Activated B cell treated with CpG ODN at 0.5 μM for 24 hours (primary cell): ENCODE measurements at regions not wholly inside any gene's neighbourhood (a gene's known extent, or its start where the extent isn't known, plus 50 kb on each side); places are given as distances from the start of the nearest gene placed in this dataset.

ENCODE experiments used
- ATAC-seq: fragments of 200-7000 bp; cut with Tn5 transposase; one replicate; pipeline ENCODE4 v1.10.0; 2021; ENCODE audit warnings: low read depth, mild to moderate bottlenecking, moderate library complexity
- CTCF ChIA-PET: fragments of 350-600 bp; sonication (Branson Sonifier 250); formaldehyde crosslinking; loops from one replicate; lab custom pipeline; 2021; ENCODE audit warnings: antibody characterized with exemption; lab: Charles Lee
- POLR2A ChIA-PET: fragments of 350-600 bp; sonication (Branson Sonifier 250); formaldehyde crosslinking; loops from one replicate; lab custom pipeline; 2021; ENCODE audit warnings: antibody characterized with exemption; lab: Charles Lee
- DNase-seq: peaks from one replicate; pipeline ENCODE4 v3.0.0; 2022
- H3K27ac Mint-ChIP-seq: one replicate; pipeline ENCODE4 v1.8.0; 2020; ENCODE audit warnings: mixed read lengths
- H3K27me3 Mint-ChIP-seq: one replicate; pipeline ENCODE4 v1.8.0; 2021; ENCODE audit warnings: mixed read lengths
- H3K36me3 Mint-ChIP-seq: one replicate; pipeline ENCODE4 v1.8.0; 2021; ENCODE audit warnings: low read depth, mixed read lengths
- H3K4me1 Mint-ChIP-seq: one replicate; pipeline ENCODE4 v1.8.0; 2021; ENCODE audit warnings: mixed read lengths
- H3K4me3 Mint-ChIP-seq: one replicate; pipeline ENCODE4 v1.8.0; 2020; ENCODE audit warnings: mild to moderate bottlenecking, mixed read lengths
- H3K9me3 Mint-ChIP-seq: one replicate; pipeline ENCODE4 v1.8.0; 2020; ENCODE audit warnings: mixed read lengths
- intact Hi-C: fragments of 100-400 bp; cut with micrococcal nuclease; formaldehyde crosslinking; loops from one replicate; pipeline ENCODE4 v1.15.1; 2024
- TF ChIP-seq, protein P1 (sequence below): fragments of 200-600 bp; IDR thresholded peaks from one replicate; pipeline ENCODE4 v1.8.0; 2022; ENCODE audit warnings: antibody characterized with exemption, mild to moderate bottlenecking

DNA sequence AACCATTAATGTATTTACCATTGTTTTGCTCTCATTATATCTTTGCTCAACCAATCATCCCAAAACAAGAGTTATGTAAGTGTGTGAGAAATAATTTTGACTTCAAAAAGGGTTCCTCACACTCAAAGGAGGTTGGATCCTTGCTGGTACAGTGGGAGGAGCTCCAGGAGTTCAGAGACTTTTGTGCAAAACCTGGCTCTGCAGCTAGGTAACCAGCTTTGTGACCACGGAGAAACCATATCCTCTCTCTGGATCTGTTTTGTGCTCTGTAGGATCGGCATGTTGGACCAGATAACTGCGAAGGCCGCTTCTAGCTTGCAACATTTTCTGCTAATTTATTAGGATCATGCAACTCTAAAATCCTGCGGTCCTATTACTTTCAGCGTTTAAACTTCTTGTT, 128.6 kb upstream of the LIPC start:
- DNase-seq (no peak), ATAC-seq (no peak)
- TF ChIP-seq, protein P1, sequence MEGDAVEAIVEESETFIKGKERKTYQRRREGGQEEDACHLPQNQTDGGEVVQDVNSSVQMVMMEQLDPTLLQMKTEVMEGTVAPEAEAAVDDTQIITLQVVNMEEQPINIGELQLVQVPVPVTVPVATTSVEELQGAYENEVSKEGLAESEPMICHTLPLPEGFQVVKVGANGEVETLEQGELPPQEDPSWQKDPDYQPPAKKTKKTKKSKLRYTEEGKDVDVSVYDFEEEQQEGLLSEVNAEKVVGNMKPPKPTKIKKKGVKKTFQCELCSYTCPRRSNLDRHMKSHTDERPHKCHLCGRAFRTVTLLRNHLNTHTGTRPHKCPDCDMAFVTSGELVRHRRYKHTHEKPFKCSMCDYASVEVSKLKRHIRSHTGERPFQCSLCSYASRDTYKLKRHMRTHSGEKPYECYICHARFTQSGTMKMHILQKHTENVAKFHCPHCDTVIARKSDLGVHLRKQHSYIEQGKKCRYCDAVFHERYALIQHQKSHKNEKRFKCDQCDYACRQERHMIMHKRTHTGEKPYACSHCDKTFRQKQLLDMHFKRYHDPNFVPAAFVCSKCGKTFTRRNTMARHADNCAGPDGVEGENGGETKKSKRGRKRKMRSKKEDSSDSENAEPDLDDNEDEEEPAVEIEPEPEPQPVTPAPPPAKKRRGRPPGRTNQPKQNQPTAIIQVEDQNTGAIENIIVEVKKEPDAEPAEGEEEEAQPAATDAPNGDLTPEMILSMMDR: no peak
- H3K27ac Mint-ChIP-seq: no peak overlapping the region
- no peak overlapping the region for H3K4me3 Mint-ChIP-seq
- H3K36me3 Mint-ChIP-seq: no peaks in the 10 kb centered on the region
- H3K4me1 Mint-ChIP-seq: no peaks in the 10 kb centered on the region
- ChIA-PET POLR2A (no interaction called here), CTCF (no interaction called here)
- no peaks in the 10 kb centered on the region for H3K9me3 Mint-ChIP-seq
- intact Hi-C loops: no loop called here
- H3K27me3 Mint-ChIP-seq: peaks cover 12% of the 10 kb centered on the region

DNA sequence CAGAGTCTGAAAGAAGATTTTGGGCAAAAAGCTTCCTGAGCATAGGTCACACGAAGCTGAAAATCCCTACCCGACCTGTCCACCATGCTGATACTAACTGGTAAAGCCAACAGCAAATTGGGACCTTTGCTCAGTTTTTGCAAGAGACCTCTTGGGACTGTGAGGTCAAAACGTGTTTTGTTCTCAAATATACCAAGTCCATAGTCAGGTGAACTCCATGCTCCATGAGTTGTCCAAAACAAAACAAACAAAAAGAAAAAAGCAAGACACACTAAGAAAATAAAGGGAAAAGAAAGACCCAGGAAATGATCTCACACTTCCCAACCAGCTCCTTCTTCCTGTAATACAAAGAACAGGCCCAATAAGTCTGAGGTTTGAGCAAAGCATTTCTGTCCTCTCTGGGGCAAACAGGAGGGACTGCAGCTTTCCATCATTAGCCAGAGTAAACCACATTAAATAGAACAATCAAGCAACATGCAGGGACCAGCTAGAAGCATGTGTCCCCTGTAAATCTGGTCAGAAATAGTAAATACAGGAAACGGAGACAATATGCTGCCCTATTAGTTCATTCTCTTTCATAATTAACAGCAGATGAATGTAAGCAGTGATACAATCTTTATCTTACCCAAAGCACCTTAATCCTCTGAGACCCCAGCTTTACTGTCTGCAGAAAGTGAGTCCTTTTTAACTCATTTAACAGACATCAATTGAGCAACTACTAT, 125.0 kb upstream of the LIPC start:
- Mint-ChIP-seq H3K27ac (no peak overlapping the region), H3K4me1 (no peaks in the 10 kb centered on the region), H3K27me3 (peaks cover 2% of the 10 kb centered on the region), H3K4me3 (no peak overlapping the region), H3K9me3 (no peaks in the 10 kb centered on the region), H3K36me3 (no peaks in the 10 kb centered on the region)
- intact Hi-C loops: no loop called here
- ChIA-PET CTCF (no interaction called here), POLR2A (no interaction called here)
- DNase-seq (no peak), ATAC-seq (no peak)
- TF ChIP-seq, protein P1: no peak

DNA sequence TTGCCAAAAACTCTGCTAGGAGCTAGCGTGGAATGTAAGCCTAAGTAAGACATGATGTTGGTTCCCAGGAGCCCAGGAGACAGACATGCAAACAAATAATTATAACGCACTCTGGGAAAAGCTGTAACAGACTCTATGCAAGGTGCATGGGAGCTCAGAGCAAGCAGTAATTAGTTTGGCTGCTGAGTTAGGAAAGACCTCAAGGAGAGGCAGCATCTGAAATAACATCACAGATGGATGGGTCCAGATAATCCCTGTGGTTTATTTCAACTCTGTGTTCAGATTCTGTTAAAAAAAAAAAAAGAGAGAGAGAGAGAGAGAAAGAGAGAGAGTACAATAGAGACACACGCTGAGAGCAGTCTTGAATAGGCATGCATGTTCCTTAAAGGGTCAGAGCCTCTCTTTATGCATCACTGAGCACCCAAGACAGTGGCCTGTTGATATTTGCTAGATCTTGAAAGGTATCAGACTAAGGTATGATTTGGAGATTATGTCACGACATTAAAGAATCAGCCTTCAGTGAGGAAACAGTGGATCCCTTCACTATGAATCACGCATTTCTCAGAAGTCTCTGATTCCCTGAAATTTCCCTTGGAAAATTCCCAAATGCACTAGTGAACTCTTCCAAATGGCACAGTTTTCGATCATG, 124.4 kb upstream of the LIPC start:
- ATAC-seq (no peak), DNase-seq (no peak)
- Mint-ChIP-seq H3K4me3 (no peak overlapping the region), H3K9me3 (no peaks in the 10 kb centered on the region), H3K27ac (no peak overlapping the region), H3K4me1 (no peaks in the 10 kb centered on the region), H3K27me3 (peaks cover 2% of the 10 kb centered on the region), H3K36me3 (no peaks in the 10 kb centered on the region)
- TF ChIP-seq, protein P1: no peak
- intact Hi-C loops: no loop called here
- CTCF ChIA-PET: no interaction called here
- POLR2A ChIA-PET: no interaction called here

DNA sequence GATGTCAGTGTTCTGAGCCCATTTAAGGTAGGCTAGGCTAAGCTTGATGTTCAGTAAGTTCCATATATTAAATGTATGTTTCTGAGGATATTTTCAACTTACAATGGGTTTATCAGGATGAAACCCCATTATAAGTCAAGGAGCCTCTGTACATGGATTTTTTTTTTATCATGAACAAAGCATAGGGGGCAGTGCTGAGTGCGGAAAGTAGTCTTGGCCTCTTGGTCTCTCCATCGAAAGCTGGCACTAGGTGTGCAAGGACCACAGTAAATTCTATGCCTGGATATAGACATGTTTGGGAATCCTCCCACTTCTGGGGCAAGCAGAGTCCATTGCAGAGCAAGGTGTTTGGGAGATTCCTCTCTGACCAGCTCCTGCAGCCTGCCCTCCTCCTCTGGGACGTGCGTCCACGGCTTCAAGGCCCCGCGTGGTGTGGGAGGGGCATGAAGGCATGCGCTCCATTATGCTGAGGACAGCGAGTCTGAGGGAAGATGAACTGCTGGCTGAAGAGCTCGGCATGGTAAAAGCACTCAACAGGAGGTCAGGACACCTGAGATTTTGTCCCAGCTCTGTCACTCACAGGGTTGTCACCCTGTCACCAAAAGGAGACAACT, 122.9 kb upstream of the LIPC start:
- no peak overlapping the region for H3K27ac Mint-ChIP-seq
- H3K4me1 Mint-ChIP-seq: no peaks in the 10 kb centered on the region
- H3K27me3 Mint-ChIP-seq: no peaks in the 10 kb centered on the region
- ATAC-seq: no peak
- no peak for DNase-seq
- POLR2A ChIA-PET: no interaction called here
- CTCF ChIA-PET: no interaction called here
- no peak overlapping the region for H3K4me3 Mint-ChIP-seq
- intact Hi-C loops: no loop called here
- no peaks in the 10 kb centered on the region for H3K9me3 Mint-ChIP-seq
- TF ChIP-seq, protein P1: no peak
- H3K36me3 Mint-ChIP-seq: no peaks in the 10 kb centered on the region
